ENCODE measurements at regions not wholly inside any gene's neighbourhood (a gene's known extent, or its start where the extent isn't known, plus 50 kb on each side); places are given as distances from the start of the nearest gene placed in this dataset.

DNA sequence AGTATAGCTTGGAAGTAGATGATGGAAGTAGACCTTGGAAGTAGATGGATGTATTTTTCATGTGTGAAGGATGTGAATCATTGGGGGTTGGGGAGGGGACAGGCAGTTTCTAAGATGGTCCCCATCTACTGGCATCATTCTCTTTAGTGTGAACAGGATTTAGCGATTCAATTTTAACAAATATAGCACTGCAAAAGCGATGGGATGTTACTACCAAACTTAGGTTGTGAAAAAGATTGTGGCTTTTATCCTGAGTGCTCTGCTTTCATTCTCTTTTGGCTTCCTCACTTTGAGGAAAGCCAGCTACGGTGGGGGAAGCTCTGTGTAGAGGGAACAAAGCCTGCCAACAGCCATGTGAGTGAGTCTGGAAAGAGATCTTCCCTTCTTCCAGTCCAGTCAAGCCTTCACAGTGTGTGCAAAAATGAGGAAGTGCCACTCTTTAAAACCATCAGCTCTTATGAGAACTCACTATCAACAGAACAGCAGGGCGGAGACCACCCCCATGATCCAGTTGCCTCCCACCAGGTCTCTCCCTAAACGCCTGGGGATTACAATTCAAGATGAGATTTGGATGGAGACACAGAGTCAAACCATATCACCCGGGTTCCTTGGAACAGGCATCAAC is 441.4 kb downstream of the SH3GL2 start:
- H3K27ac Mint-ChIP-seq (ENCODE audit: unreplicated experiment), result no peak overlapping the region
- Histone ChIP-seq H3K36me3 (ENCODE audit: control insufficient read depth, insufficient read depth, low read length) (no peaks in the 10 kb centered on the region), H3K27me3 (replicated peaks; ENCODE audit: control insufficient read depth, insufficient read depth, low read length) (no peaks in the 10 kb centered on the region), H3K4me3 (ENCODE audit: low read depth, low read length) (no peak overlapping the region), H3K4me1 (0 out of 2 replicates have a peak, but pooled peaks cover 7% of the 10 kb centered on the region), H3K9me3 (no peaks in the 10 kb centered on the region)
- POLR2A ChIA-PET, result no interaction called here
- peaks cover 3% of the 10 kb centered on the region for H3K27me3 Mint-ChIP-seq (ENCODE audit: insufficient read depth, unreplicated experiment)
- no TSS peak for BruUV-seq (replicated peaks)
- intact Hi-C loops (cut with micrococcal nuclease; ENCODE audit: unreplicated experiment), result no loop called here
- H3K4me3 Mint-ChIP-seq (ENCODE audit: unreplicated experiment), result no peak overlapping the region
- CTCF ChIA-PET, result no interaction called here
- no peak for DNase-seq
- no peaks in the 10 kb centered on the region for H3K36me3 Mint-ChIP-seq (ENCODE audit: insufficient read depth, unreplicated experiment)
- TF ChIP-seq, protein P1, sequence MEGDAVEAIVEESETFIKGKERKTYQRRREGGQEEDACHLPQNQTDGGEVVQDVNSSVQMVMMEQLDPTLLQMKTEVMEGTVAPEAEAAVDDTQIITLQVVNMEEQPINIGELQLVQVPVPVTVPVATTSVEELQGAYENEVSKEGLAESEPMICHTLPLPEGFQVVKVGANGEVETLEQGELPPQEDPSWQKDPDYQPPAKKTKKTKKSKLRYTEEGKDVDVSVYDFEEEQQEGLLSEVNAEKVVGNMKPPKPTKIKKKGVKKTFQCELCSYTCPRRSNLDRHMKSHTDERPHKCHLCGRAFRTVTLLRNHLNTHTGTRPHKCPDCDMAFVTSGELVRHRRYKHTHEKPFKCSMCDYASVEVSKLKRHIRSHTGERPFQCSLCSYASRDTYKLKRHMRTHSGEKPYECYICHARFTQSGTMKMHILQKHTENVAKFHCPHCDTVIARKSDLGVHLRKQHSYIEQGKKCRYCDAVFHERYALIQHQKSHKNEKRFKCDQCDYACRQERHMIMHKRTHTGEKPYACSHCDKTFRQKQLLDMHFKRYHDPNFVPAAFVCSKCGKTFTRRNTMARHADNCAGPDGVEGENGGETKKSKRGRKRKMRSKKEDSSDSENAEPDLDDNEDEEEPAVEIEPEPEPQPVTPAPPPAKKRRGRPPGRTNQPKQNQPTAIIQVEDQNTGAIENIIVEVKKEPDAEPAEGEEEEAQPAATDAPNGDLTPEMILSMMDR (IDR thresholded peaks at IDR 0.05; ENCODE audit: insufficient read depth in 1 of 2, low read depth in 1 of 2, low read length in 1 of 2, severe bottlenecking in 1 of 2, unreplicated experiment in 1 of 2), result no peak
- H3K9me3 Mint-ChIP-seq (ENCODE audit: unreplicated experiment), result no peaks in the 10 kb centered on the region
- no peaks in the 10 kb centered on the region for H3K4me1 Mint-ChIP-seq (ENCODE audit: low read depth, unreplicated experiment)

DNA sequence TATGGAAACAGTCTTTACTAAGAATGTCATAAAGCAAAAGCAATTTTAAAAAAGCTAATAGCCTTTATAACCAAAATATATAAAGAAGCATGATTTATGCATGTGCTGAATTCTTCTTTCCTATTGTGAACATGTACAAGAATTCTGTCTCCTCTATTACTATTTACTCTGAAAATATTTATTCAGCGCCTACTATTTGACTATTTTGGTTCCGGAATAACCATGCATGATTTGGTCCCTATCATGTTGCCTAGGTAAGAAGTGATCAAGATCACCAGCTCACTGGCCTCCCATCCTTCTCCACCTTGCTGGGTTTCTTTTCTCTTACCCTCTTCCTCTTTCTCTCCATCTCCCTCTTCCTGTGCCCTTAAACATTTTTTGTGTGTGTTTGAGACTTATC is 443.8 kb downstream of the SH3GL2 start:
- ChIA-PET POLR2A (no interaction called here), CTCF (no interaction called here)
- H3K4me3 Mint-ChIP-seq (ENCODE audit: unreplicated experiment), result no peak overlapping the region
- DNase-seq, result no peak
- H3K27me3 Mint-ChIP-seq (ENCODE audit: insufficient read depth, unreplicated experiment), result peaks cover 3% of the 10 kb centered on the region
- no peaks in the 10 kb centered on the region for H3K9me3 Mint-ChIP-seq (ENCODE audit: unreplicated experiment)
- no peak overlapping the region for H3K27ac Mint-ChIP-seq (ENCODE audit: unreplicated experiment)
- intact Hi-C loops (cut with micrococcal nuclease; ENCODE audit: unreplicated experiment), result no loop called here
- no peaks in the 10 kb centered on the region for H3K36me3 ChIP-seq (ENCODE audit: control insufficient read depth, insufficient read depth, low read length)
- H3K36me3 Mint-ChIP-seq (ENCODE audit: insufficient read depth, unreplicated experiment), result no peaks in the 10 kb centered on the region
- no TSS peak for BruUV-seq (replicated peaks)
- H3K27me3 ChIP-seq (replicated peaks; ENCODE audit: control insufficient read depth, insufficient read depth, low read length), result no peaks in the 10 kb centered on the region
- H3K9me3 ChIP-seq, result no peaks in the 10 kb centered on the region
- TF ChIP-seq, protein P1 (IDR thresholded peaks at IDR 0.05; ENCODE audit: insufficient read depth in 1 of 2, low read depth in 1 of 2, low read length in 1 of 2, severe bottlenecking in 1 of 2, unreplicated experiment in 1 of 2), result no peak
- H3K4me1 Mint-ChIP-seq (ENCODE audit: low read depth, unreplicated experiment), result no peaks in the 10 kb centered on the region
- H3K4me1 ChIP-seq, result 0 out of 2 replicates have a peak, but pooled peaks cover 7% of the 10 kb centered on the region
- H3K4me3 ChIP-seq (ENCODE audit: low read depth, low read length), result no peak overlapping the region

DNA sequence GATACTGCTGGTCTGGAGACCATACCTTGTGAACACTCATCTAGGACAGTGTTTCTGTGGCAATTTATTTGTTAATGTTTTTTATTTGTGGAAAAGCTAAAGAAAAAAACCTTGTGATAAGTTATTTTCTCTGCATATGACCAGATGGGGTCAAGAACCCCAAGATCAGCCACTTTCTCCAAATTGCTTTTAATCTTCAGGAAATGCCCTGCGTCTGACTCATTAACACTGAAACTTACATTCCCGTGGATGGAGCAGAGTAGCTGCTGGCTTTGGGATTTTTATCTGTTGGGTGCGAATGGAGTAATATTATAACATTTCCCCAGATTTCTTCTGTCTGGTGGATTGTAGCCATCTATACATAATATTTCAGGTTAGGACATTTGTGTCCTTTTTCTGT is 444.5 kb downstream of the SH3GL2 start:
- Mint-ChIP-seq H3K36me3 (ENCODE audit: insufficient read depth, unreplicated experiment) (no peaks in the 10 kb centered on the region), H3K9me3 (ENCODE audit: unreplicated experiment) (no peaks in the 10 kb centered on the region), H3K4me3 (ENCODE audit: unreplicated experiment) (no peak overlapping the region), H3K27me3 (ENCODE audit: insufficient read depth, unreplicated experiment) (peaks cover 6% of the 10 kb centered on the region), H3K27ac (ENCODE audit: unreplicated experiment) (no peak overlapping the region), H3K4me1 (ENCODE audit: low read depth, unreplicated experiment) (no peaks in the 10 kb centered on the region)
- 0 out of 2 replicates have a peak, but pooled peaks cover 7% of the 10 kb centered on the region for H3K4me1 ChIP-seq
- TF ChIP-seq, protein P1 (IDR thresholded peaks at IDR 0.05; ENCODE audit: insufficient read depth in 1 of 2, low read depth in 1 of 2, low read length in 1 of 2, severe bottlenecking in 1 of 2, unreplicated experiment in 1 of 2), result no peak
- ChIA-PET POLR2A (no interaction called here), CTCF (no interaction called here)
- H3K9me3 ChIP-seq, result no peaks in the 10 kb centered on the region
- BruUV-seq (replicated peaks), result no TSS peak
- no peak for DNase-seq
- no peak overlapping the region for H3K4me3 ChIP-seq (ENCODE audit: low read depth, low read length)
- H3K27me3 ChIP-seq (replicated peaks; ENCODE audit: control insufficient read depth, insufficient read depth, low read length), result no peaks in the 10 kb centered on the region
- H3K36me3 ChIP-seq (ENCODE audit: control insufficient read depth, insufficient read depth, low read length), result no peaks in the 10 kb centered on the region
- intact Hi-C loops (cut with micrococcal nuclease; ENCODE audit: unreplicated experiment), result no loop called here
